H1 (cell line): ENCODE measurements at regions not wholly inside any gene's neighbourhood (a gene's known extent, or its start where the extent isn't known, plus 50 kb on each side); places are given as distances from the start of the nearest gene placed in this dataset.

Experiments used
- CTCF ChIA-PET: fragments of 300-600 bp; sonication (Branson Sonifier 250); formaldehyde crosslinking; loops from one replicate; lab custom pipeline; 2021; ENCODE audit not compliant: partially characterized antibody; lab: Charles Lee
- POLR2A ChIA-PET: fragments of 300-600 bp; sonication (Branson Sonifier 250); formaldehyde crosslinking; loops from one replicate; lab custom pipeline; 2021; ENCODE audit warnings: inconsistent platforms; ENCODE audit not compliant: partially characterized antibody; lab: Charles Lee
- DNase-seq, 2 experiments: peaks; one replicate each; pipeline versions ENCODE4 v3.0.0 to v3.0.0-alpha.2; 2010 to 2022; ENCODE audit warnings: low spot score in 2 of 2, low read depth in 1 of 2, mixed read lengths in 1 of 2
- FAIRE-seq: peaks from 2 replicates; lab custom pipeline; 2011; peaks lifted over from hg19 to GRCh38; lab: Jason Lieb, UNC
- H2AFZ ChIP-seq: 2 replicates; pipeline ENCODE4 v1.8.1; 2012; ENCODE audit warnings: low read length, inconsistent platforms
- H2AK5ac ChIP-seq: 2 replicates; pipeline ENCODE4 v1.6.1; 2013; ENCODE audit warnings: low read depth, low read length
- H2BK120ac ChIP-seq: replicated peaks from 2 replicates; pipeline ENCODE3; 2013; ENCODE audit warnings: low read depth, low read length, inconsistent platforms
- H2BK12ac ChIP-seq: 2 replicates; pipeline ENCODE4 v1.6.1; 2013; ENCODE audit warnings: low read depth, low read length
- H2BK15ac ChIP-seq: 2 replicates; pipeline ENCODE4 v1.6.1; 2013; ENCODE audit warnings: low read length
- H2BK20ac ChIP-seq: 2 replicates; pipeline ENCODE4 v1.6.1; 2013; ENCODE audit warnings: low read length
- H2BK5ac ChIP-seq: 2 replicates; pipeline ENCODE4 v1.6.1; 2013; ENCODE audit warnings: low read depth, low read length
- H3K14ac ChIP-seq: 2 replicates; pipeline ENCODE4 v1.6.1; 2013; ENCODE audit warnings: inconsistent platforms; ENCODE audit not compliant: insufficient read length
- H3K18ac ChIP-seq: 2 replicates; pipeline ENCODE4 v1.6.1; 2013; ENCODE audit warnings: low read length; ENCODE audit errors: extremely low read depth
- H3K23ac ChIP-seq: 2 replicates; pipeline ENCODE4 v1.6.1; 2013; ENCODE audit warnings: inconsistent platforms; ENCODE audit not compliant: insufficient read length
- H3K23me2 ChIP-seq: 2 replicates; pipeline ENCODE4 v1.6.1; 2013; ENCODE audit warnings: low read depth, low read length
- H3K27ac ChIP-seq: 2 replicates; pipeline ENCODE4 v1.6.1; 2011; ENCODE audit warnings: low read depth, low read length, inconsistent platforms
- H3K27me3 ChIP-seq, 4 experiments: replicated peaks in 1 of 4; 1 replicate in 1 of 4; 2 replicates in 3 of 4; pipeline versions ENCODE4 v1.6.1 to v1.8.1; 2011 to 2013; ENCODE audit warnings: low read length in 3 of 4, mild to moderate bottlenecking in 3 of 4, inconsistent platforms in 2 of 4, mixed read lengths in 2 of 4, moderate library complexity in 1 of 4; ENCODE audit not compliant: control insufficient read depth in 3 of 4, insufficient read depth in 3 of 4; ENCODE audit errors: extremely low read depth in 1 of 4
- H3K36me3 ChIP-seq, 4 experiments: 2 replicates each; pipeline versions ENCODE4 v1.6.1 to v1.8.1; 2011 to 2013; ENCODE audit warnings: mild to moderate bottlenecking in 4 of 4, low read length in 3 of 4, moderate library complexity in 2 of 4, control low read depth in 1 of 4, inconsistent platforms in 1 of 4; ENCODE audit not compliant: insufficient read depth in 4 of 4, control insufficient read depth in 2 of 4
- H3K4ac ChIP-seq: replicated peaks from 2 replicates; pipeline ENCODE3; 2013; ENCODE audit warnings: low read length, low read depth, mixed read lengths, inconsistent platforms; ENCODE audit not compliant: insufficient read length
- H3K4me1 ChIP-seq, 4 experiments: replicated peaks in 1 of 4; 1 replicate in 1 of 4; 2 replicates in 3 of 4; pipeline versions ENCODE4 v1.6.1 to v1.8.1; 2011 to 2013; ENCODE audit warnings: low read length in 3 of 4, inconsistent platforms in 2 of 4, mixed read lengths in 1 of 4; ENCODE audit not compliant: insufficient read depth in 4 of 4, control insufficient read depth in 3 of 4
- H3K4me2 ChIP-seq, 2 experiments: 2 replicates each; pipeline versions ENCODE4 v1.6.1 to v1.8.1; 2011 to 2013; ENCODE audit warnings: low read depth in 2 of 2, low read length in 2 of 2, control low read depth in 1 of 2, inconsistent platforms in 1 of 2, mild to moderate bottlenecking in 1 of 2; ENCODE audit not compliant: insufficient read depth in 1 of 2
- H3K4me3 ChIP-seq, 4 experiments: fragments of 200-600, 300-600 bp in 1 of 4; sonication (generic), shearing (Covaris generic), sonication (Bioruptor Twin) in 1 of 4; 2 replicates each; pipeline versions ENCODE4 v1.5.1 to v1.8.1; 2011 to 2016; ENCODE audit warnings: low read length in 4 of 4, low read depth in 3 of 4, control low read depth in 2 of 4, inconsistent platforms in 2 of 4, mild to moderate bottlenecking in 2 of 4, mixed read lengths in 1 of 4, moderate library complexity in 1 of 4; ENCODE audit not compliant: insufficient read depth in 2 of 4; ENCODE audit errors: extremely low read depth in 1 of 4
- H3K56ac ChIP-seq: replicated peaks from 2 replicates; pipeline ENCODE3; 2013; ENCODE audit warnings: low read depth, mild to moderate bottlenecking, mixed read lengths, low read length, inconsistent platforms; ENCODE audit not compliant: insufficient read length
- H3K79me1 ChIP-seq: 2 replicates; pipeline ENCODE4 v1.6.1; 2013; ENCODE audit warnings: low read depth, low read length, control low read depth
- H3K79me2 ChIP-seq, 2 experiments: 2 replicates each; pipeline versions ENCODE4 v1.6.1 to v1.8.1; 2012 to 2013; ENCODE audit warnings: low read length in 2 of 2, mild to moderate bottlenecking in 2 of 2, inconsistent platforms in 1 of 2; ENCODE audit not compliant: insufficient read depth in 2 of 2, control insufficient read depth in 1 of 2
- H3K9ac ChIP-seq, 4 experiments: replicated peaks in 1 of 4; 1 replicate in 1 of 4; 2 replicates in 3 of 4; pipeline versions ENCODE4 v1.6.1 to v1.8.1; 2011 to 2013; ENCODE audit warnings: low read depth in 3 of 4, low read length in 3 of 4, control low read depth in 2 of 4, mild to moderate bottlenecking in 2 of 4, moderate library complexity in 2 of 4, inconsistent platforms in 1 of 4; ENCODE audit errors: extremely low read depth in 1 of 4
- H3K9me3 ChIP-seq, 2 experiments: 2 replicates each; pipeline versions ENCODE4 v1.6.1 to v1.8.1; 2012 to 2013; ENCODE audit warnings: mild to moderate bottlenecking in 2 of 2, moderate library complexity in 2 of 2, control low read depth in 1 of 2, inconsistent platforms in 1 of 2, low read depth in 1 of 2, low read length in 1 of 2, mixed read lengths in 1 of 2; ENCODE audit not compliant: insufficient read depth in 2 of 2
- H4K20me1 ChIP-seq, 2 experiments: replicated peaks in 1 of 2; 2 replicates each; pipeline versions ENCODE3 to v1.8.1; 2011 to 2013; ENCODE audit warnings: inconsistent platforms in 2 of 2, low read length in 2 of 2, mild to moderate bottlenecking in 1 of 2; ENCODE audit not compliant: insufficient read depth in 2 of 2, control insufficient read depth in 1 of 2
- H4K5ac ChIP-seq: 2 replicates; pipeline ENCODE4 v1.6.1; 2013; ENCODE audit warnings: low read length, low read depth, mixed read lengths, inconsistent platforms; ENCODE audit not compliant: insufficient read length
- H4K8ac ChIP-seq: 2 replicates; pipeline ENCODE4 v1.8.0; 2013; ENCODE audit warnings: mild to moderate bottlenecking, moderate library complexity, low read length, inconsistent platforms; ENCODE audit not compliant: insufficient read depth; ENCODE audit errors: extremely low read depth
- H4K91ac ChIP-seq: replicated peaks from 2 replicates; pipeline ENCODE3; 2013; ENCODE audit warnings: low read length, mixed read lengths, inconsistent platforms; ENCODE audit not compliant: insufficient read length
- SIRT6 ChIP-seq: IDR thresholded peaks from one replicate; pipeline ENCODE4 v1.7.1; 2012; ENCODE audit warnings: low read length, inconsistent platforms
- WGBS, 2 experiments: shearing (Covaris generic) in 1 of 2; methylation state at CpG; one replicate each; pipeline versions ENCODE4 v1.1.6 to v1.1.7; 2013 to 2015; ENCODE audit warnings: low lambda C conversion rate in 2 of 2, mixed read lengths in 2 of 2, inconsistent platforms in 1 of 2, low coverage in 1 of 2, missing lambda C conversion rate in 1 of 2; ENCODE audit not compliant: insufficient replicate concordance in 2 of 2, insufficient coverage in 1 of 2, insufficient read length in 1 of 2; ENCODE audit errors: extremely low coverage in 1 of 2, missing lambda C conversion rate in 1 of 2; 5-methylcytosine and 5-hydroxymethylcytosine counted together

- no peak for FAIRE-seq
- 85% methylated on average over 2 of the region's 2 CpGs; no CpG with 5 or more reads in 1 of the 2 experiments for WGBS, 2 experiments
- H3K23me2 ChIP-seq, result no peaks in the 10 kb centered on the region
- peaks cover 3 to 7% of the 10 kb centered on the region in 2 experiments; a peak in 2 of 4 replicates for H3K9me3 ChIP-seq
- no peak overlapping the region for H3K4me2 ChIP-seq
- H2BK15ac ChIP-seq, result no peak overlapping the region
- H2AK5ac ChIP-seq, result no peak overlapping the region
- no peak overlapping the region; a peak in 2 of 7 replicates for H3K9ac ChIP-seq
- no peak overlapping the region for H4K8ac ChIP-seq
- no peaks in the 10 kb centered on the region for H3K79me2 ChIP-seq
- no peak overlapping the region for H3K56ac ChIP-seq
- no peak overlapping the region for H2AFZ ChIP-seq
- H2BK5ac ChIP-seq, result no peak overlapping the region
- H2BK20ac ChIP-seq, result no peak overlapping the region
- DNase-seq, result no peak
- H3K36me3 ChIP-seq, result no peaks in the 10 kb centered on the region
- POLR2A ChIA-PET, result no interaction called here
- no peak overlapping the region for H2BK120ac ChIP-seq
- H3K18ac ChIP-seq, result no peak overlapping the region
- H3K23ac ChIP-seq, result no peak overlapping the region
- no peak overlapping the region for H3K27ac ChIP-seq
- no peak overlapping the region for H2BK12ac ChIP-seq
- TF ChIP-seq SIRT6, result no peak
- TF ChIP-seq, all 59 proteins: peak for 0
- Histone ChIP-seq H4K91ac (no peak overlapping the region), H3K4ac (no peak overlapping the region), H3K79me1 (no peaks in the 10 kb centered on the region), H4K5ac (no peak overlapping the region), H4K20me1 (no peaks in the 10 kb centered on the region), H3K4me1 (peaks cover 0 to 8% (median 7%) of the 10 kb centered on the region in 4 experiments; a peak in 5 of 7 replicates), H3K14ac (no peak overlapping the region), H3K4me3 (no peak overlapping the region), H3K27me3 (no peaks in the 10 kb centered on the region)
- CTCF ChIA-PET, result interaction anchor here (1.1 kb wide), 1 partner anchor 11 kb away, joined by 3 read pairs; no protein-coding TSS in a partner anchor
Measured at GRCh38 chr12:24393071-24393470, 443.6 kb upstream of the SOX5 start.
